Osteocyte (in vitro differentiated cells): ENCODE measurements at regions not wholly inside any gene's neighbourhood (a gene's known extent, or its start where the extent isn't known, plus 50 kb on each side); places are given as distances from the start of the nearest gene placed in this dataset.
"Not testable (repeated sequence)": the region's sequence is repeated elsewhere in the genome, so short reads cannot be mapped to it uniquely, and the experiment has no call there.

Experiments
- DNase-seq: peaks from one replicate; pipeline ENCODE4 v3.0.0; 2021; ENCODE audit warnings: mixed read lengths; ENCODE audit not compliant: unreplicated experiment; ENCODE audit errors: extremely low spot score
- H3K27ac Mint-ChIP-seq: one replicate; pipeline ENCODE4 v1.8.0; 2021; ENCODE audit warnings: mild to moderate bottlenecking, mixed read lengths; ENCODE audit not compliant: unreplicated experiment
- H3K27me3 Mint-ChIP-seq: one replicate; pipeline ENCODE4 v1.8.0; 2021; ENCODE audit warnings: mixed read lengths; ENCODE audit not compliant: unreplicated experiment
- H3K36me3 Mint-ChIP-seq: one replicate; pipeline ENCODE4 v1.8.0; 2021; ENCODE audit warnings: mixed read lengths; ENCODE audit not compliant: unreplicated experiment
- H3K4me1 Mint-ChIP-seq: one replicate; pipeline ENCODE4 v1.8.0; 2021; ENCODE audit warnings: mixed read lengths; ENCODE audit not compliant: unreplicated experiment
- H3K4me3 Mint-ChIP-seq: one replicate; pipeline ENCODE4 v1.8.0; 2021; ENCODE audit warnings: mild to moderate bottlenecking, moderate library complexity, mixed read lengths; ENCODE audit not compliant: unreplicated experiment
- H3K9me3 Mint-ChIP-seq: one replicate; pipeline ENCODE4 v1.8.0; 2021; ENCODE audit warnings: mixed read lengths; ENCODE audit not compliant: unreplicated experiment
- CTCF ChIP-seq: fragments of 200-600 bp; sonication (generic); IDR thresholded peaks from 2 replicates; pipeline ENCODE4 v1.5.0; 2021; ENCODE audit warnings: antibody characterized with exemption, mild to moderate bottlenecking, moderate library complexity

- Mint-ChIP-seq H3K4me1 (peaks cover 35% of the 10 kb centered on the region), H3K27me3 (peaks cover 65% of the 10 kb centered on the region), H3K4me3 (no peak overlapping the region), H3K9me3 (no peaks in the 10 kb centered on the region), H3K36me3 (no peaks in the 10 kb centered on the region), H3K27ac (no peak overlapping the region)
- TF ChIP-seq CTCF = no peak
- DNase-seq = no peak
Measured at GRCh38 chr7:142494021-142494420, 236.2 kb upstream of the PRSS58 start.

DNA sequence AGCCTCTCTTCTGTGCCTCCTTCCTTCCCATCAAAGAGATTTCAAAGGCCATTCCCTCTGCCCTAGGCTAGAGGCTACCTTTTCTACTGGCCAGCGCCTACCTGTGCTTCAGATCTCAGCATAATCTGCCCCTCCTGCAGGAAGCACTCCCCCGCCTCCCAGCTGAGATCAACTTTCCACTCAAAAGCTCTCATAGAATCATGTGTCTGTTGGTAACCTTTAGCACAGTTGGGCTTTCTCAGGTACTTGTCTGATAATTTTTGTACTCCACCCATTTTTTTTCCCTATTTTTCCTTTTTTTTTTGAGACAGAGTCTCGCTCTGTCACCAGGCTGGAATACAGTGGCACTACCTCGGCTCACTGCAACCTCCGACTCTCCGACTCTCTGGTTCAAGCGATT, 231.0 kb upstream of the PRSS58 start:
- DNase-seq = no peak
- TF ChIP-seq CTCF = no peak
- Mint-ChIP-seq H3K9me3 (no peaks in the 10 kb centered on the region), H3K27ac (no peak overlapping the region), H3K36me3 (no peaks in the 10 kb centered on the region), H3K27me3 (peaks cover 52% of the 10 kb centered on the region), H3K4me3 (no peak overlapping the region), H3K4me1 (no peaks in the 10 kb centered on the region)

GRCh38 chr7:142488036-142488633, 230.3 kb upstream of the PRSS58 start:
- no peak for TF ChIP-seq CTCF
- no peaks in the 10 kb centered on the region for H3K9me3 Mint-ChIP-seq
- H3K27ac Mint-ChIP-seq = no peak overlapping the region
- no peaks in the 10 kb centered on the region for H3K36me3 Mint-ChIP-seq
- peaks cover 52% of the 10 kb centered on the region for H3K27me3 Mint-ChIP-seq
- no peak for DNase-seq
- H3K4me1 Mint-ChIP-seq = peaks cover 2% of the 10 kb centered on the region
- H3K4me3 Mint-ChIP-seq = no peak overlapping the region

- H3K9me3 Mint-ChIP-seq, H3K36me3 Mint-ChIP-seq, H3K27ac Mint-ChIP-seq, H3K4me1 Mint-ChIP-seq, H3K4me3 Mint-ChIP-seq, DNase-seq: not testable (repeated sequence)
- H3K27me3 Mint-ChIP-seq = peaks cover 46% of the 10 kb centered on the region
Measured at GRCh38 chr7:142487565-142487964, 229.7 kb upstream of the PRSS58 start.

GRCh38 chr7:142487124-142487523, 229.3 kb upstream of the PRSS58 start:
- Mint-ChIP-seq H3K27me3 (peaks cover 42% of the 10 kb centered on the region), H3K27ac (no peak overlapping the region), H3K4me3 (no peak overlapping the region), H3K9me3 (no peaks in the 10 kb centered on the region), H3K4me1 (peaks cover 7% of the 10 kb centered on the region), H3K36me3 (no peaks in the 10 kb centered on the region)
- DNase-seq = no peak
- no peak for TF ChIP-seq CTCF
